IPS-15b (cell line): ENCODE measurements at regions not wholly inside any gene's neighbourhood (a gene's known extent, or its start where the extent isn't known, plus 50 kb on each side); places are given as distances from the start of the nearest gene placed in this dataset.
"Not testable (repeated sequence)": the region's sequence is repeated elsewhere in the genome, so short reads cannot be mapped to it uniquely, and the experiment has no call there.

Experiments used
- H3K27me3 ChIP-seq: one replicate; pipeline ENCODE4 v1.6.1; 2013; ENCODE audit warnings: low read length; ENCODE audit not compliant: control insufficient read depth, insufficient read depth
- H3K36me3 ChIP-seq: one replicate; pipeline ENCODE4 v1.6.1; 2013; ENCODE audit warnings: low read length; ENCODE audit not compliant: control insufficient read depth, insufficient read depth
- H3K4me1 ChIP-seq: one replicate; pipeline ENCODE4 v1.6.1; 2013; ENCODE audit warnings: mild to moderate bottlenecking, low read length; ENCODE audit not compliant: control insufficient read depth, insufficient read depth
- H3K4me3 ChIP-seq: one replicate; pipeline ENCODE4 v1.5.1; 2013; ENCODE audit warnings: low read depth, low read length
- H3K9ac ChIP-seq: one replicate; pipeline ENCODE4 v1.6.1; 2013; ENCODE audit warnings: low read depth, mild to moderate bottlenecking, low read length
- H3K9me3 ChIP-seq: one replicate; pipeline ENCODE4 v1.6.1; 2013; ENCODE audit warnings: mild to moderate bottlenecking, low read length; ENCODE audit not compliant: control insufficient read depth, insufficient read depth

GRCh38 chr13:22903301-22903700 lies 277.5 kb upstream of the SGCG start:
- no peak overlapping the region for H3K4me3 ChIP-seq
- H3K9ac ChIP-seq: no peak overlapping the region
- no peaks in the 10 kb centered on the region for H3K4me1 ChIP-seq
- H3K9me3 ChIP-seq: peaks cover 2% of the 10 kb centered on the region
- no peaks in the 10 kb centered on the region for H3K36me3 ChIP-seq
- no peaks in the 10 kb centered on the region for H3K27me3 ChIP-seq

- Histone ChIP-seq H3K9me3 (peaks cover 2% of the 10 kb centered on the region), H3K4me1 (no peaks in the 10 kb centered on the region), H3K27me3 (no peaks in the 10 kb centered on the region), H3K9ac (no peak overlapping the region), H3K36me3 (no peaks in the 10 kb centered on the region), H3K4me3 (no peak overlapping the region)
Measured at GRCh38 chr13:22903925-22904324, 276.9 kb upstream of the SGCG start.

GRCh38 chr13:22915442-22916082 lies 265.2 kb upstream of the SGCG start:
- Histone ChIP-seq H3K4me3 (peak overlapping the region; percentile 78), H3K4me1 (no peaks in the 10 kb centered on the region), H3K36me3 (no peaks in the 10 kb centered on the region), H3K9me3 (no peaks in the 10 kb centered on the region), H3K9ac (peak overlapping the region; percentile 81), H3K27me3 (no peaks in the 10 kb centered on the region)

- not testable (repeated sequence) for H3K4me1 ChIP-seq, H3K9me3 ChIP-seq, H3K27me3 ChIP-seq, H3K36me3 ChIP-seq
- H3K9ac ChIP-seq: peak overlapping the region; percentile 81
- peak overlapping the region; percentile 78 for H3K4me3 ChIP-seq
Measured at GRCh38 chr13:22916276-22916675, 264.5 kb upstream of the SGCG start.

- Histone ChIP-seq H3K9ac (no peak overlapping the region), H3K4me3 (peak overlapping the region; percentile 61), H3K9me3 (no peaks in the 10 kb centered on the region), H3K27me3 (peaks cover 13% of the 10 kb centered on the region), H3K4me1 (peaks cover 3% of the 10 kb centered on the region), H3K36me3 (no peaks in the 10 kb centered on the region)
Measured at GRCh38 chr13:22925881-22926747, 254.7 kb upstream of the SGCG start.

- no peaks in the 10 kb centered on the region for H3K9me3 ChIP-seq
- H3K4me3 ChIP-seq: peak overlapping the region; percentile 61
- peaks cover 13% of the 10 kb centered on the region for H3K27me3 ChIP-seq
- no peak overlapping the region for H3K9ac ChIP-seq
- no peaks in the 10 kb centered on the region for H3K36me3 ChIP-seq
- peaks cover 3% of the 10 kb centered on the region for H3K4me1 ChIP-seq
Measured at GRCh38 chr13:22926748-22927400, 253.9 kb upstream of the SGCG start.

DNA sequence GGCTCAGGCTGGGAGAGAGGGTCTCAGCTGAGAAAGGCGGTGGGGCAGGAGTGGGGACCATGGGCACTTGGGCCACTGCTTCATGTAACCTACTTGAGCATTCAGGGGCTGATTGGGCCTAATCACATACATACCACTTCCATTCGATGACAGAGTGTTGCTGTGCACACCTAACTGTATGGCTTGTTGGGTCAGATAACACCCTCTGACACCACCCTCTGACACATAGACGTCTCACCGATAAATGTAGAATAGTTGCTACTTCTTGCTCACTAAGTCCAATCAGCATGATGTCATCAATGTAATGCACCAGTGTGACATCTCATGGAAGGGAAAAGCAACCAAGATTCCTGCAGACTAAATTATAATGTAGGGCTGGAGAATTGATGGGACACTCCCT lies 252.9 kb upstream of the SGCG start:
- not testable (repeated sequence) for H3K4me1 ChIP-seq, H3K9ac ChIP-seq, H3K4me3 ChIP-seq

GRCh38 chr13:22929381-22930126 lies 251.2 kb upstream of the SGCG start:
- no peaks in the 10 kb centered on the region for H3K9me3 ChIP-seq
- H3K27me3 ChIP-seq: peaks cover 13% of the 10 kb centered on the region
- no peak overlapping the region for H3K9ac ChIP-seq
- H3K4me3 ChIP-seq: no peak overlapping the region
- peaks cover 3% of the 10 kb centered on the region for H3K4me1 ChIP-seq
- H3K36me3 ChIP-seq: no peaks in the 10 kb centered on the region

More for the DNA sequence above, 252.9 kb upstream of the SGCG start:
- peaks cover 13% of the 10 kb centered on the region for H3K27me3 ChIP-seq
- H3K9me3 ChIP-seq, H3K36me3 ChIP-seq: not testable (repeated sequence)

DNA sequence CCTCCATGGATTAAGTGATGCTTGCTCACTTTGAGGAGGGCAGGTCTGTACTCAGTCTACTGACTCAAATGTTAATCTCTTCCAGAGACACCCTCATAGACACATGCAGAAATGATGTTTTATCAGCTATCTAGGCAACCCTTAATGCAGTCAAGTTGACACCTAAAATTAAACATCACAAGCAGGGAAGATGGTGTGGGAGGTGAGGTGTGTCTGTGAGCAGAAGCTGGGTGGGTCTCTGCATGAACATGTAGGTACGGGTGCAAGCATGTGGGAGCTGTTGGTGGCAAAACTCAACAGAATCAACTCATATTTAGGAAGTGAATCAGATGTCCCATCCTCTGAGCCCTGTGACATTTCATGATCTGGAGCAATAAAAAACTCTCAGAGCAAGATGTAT lies 249.2 kb upstream of the SGCG start:
- Histone ChIP-seq H3K4me1 (peaks cover 3% of the 10 kb centered on the region), H3K4me3 (no peak overlapping the region), H3K9ac (no peak overlapping the region), H3K36me3 (no peaks in the 10 kb centered on the region), H3K27me3 (peaks cover 13% of the 10 kb centered on the region), H3K9me3 (no peaks in the 10 kb centered on the region)

DNA sequence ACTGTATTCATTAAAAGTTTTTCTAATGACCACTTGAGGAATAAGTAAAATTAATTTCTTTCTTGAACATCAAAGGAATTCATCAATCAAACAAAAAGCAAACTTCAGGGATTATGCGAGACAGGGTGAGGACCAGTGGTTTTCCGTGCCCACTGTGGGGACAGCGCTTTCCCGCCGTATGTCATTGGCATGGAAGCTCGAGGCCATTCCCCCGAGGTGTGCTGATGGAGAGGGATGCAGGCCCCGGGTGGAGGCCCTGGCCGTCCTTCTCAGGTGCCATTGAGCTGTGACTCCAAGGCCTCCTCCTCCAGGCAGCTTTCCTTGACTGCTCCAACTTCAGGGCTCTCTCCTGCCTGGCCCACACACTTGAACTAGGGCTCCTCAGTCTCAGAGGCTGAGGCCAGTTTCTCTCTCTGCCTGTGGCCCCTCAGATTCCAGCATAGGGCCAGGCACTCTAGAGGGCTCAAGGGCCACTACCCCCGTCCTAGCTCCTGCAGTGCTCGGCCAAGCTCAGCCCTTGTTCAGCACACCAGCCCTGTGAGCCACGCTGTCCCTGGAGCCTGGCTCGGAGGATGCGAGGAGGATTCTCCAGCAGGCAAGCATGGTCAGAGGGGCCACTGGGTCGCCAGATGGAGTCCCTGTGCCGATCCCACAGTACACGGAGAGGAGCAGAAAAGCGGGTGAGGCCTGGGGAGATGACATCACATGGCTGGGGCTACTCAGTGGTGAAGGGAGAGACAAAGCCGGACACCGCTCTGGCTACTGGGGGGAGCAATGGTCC lies 248.0 kb upstream of the SGCG start:
- not testable (repeated sequence) for H3K4me1 ChIP-seq, H3K9ac ChIP-seq, H3K27me3 ChIP-seq, H3K4me3 ChIP-seq, H3K9me3 ChIP-seq, H3K36me3 ChIP-seq
